Breast epithelium (tissue), 3 donors: ENCODE measurements at regions not wholly inside any gene's neighbourhood (a gene's known extent, or its start where the extent isn't known, plus 50 kb on each side); places are given as distances from the start of the nearest gene placed in this dataset.
"Not testable (repeated sequence)": the region's sequence is repeated elsewhere in the genome, so short reads cannot be mapped to it uniquely, and the experiment has no call there.

Experiments
- CTCF ChIP-seq, 3 donors: fragments of 450-650 bp; IDR thresholded peaks; one replicate each; pipeline ENCODE4 v1.5.1; 2016 to 2017; ENCODE audit warnings: antibody characterized with exemption in 3 of 3, mild to moderate bottlenecking in 3 of 3, moderate library complexity in 3 of 3
- POLR2AphosphoS5 ChIP-seq, 3 donors: sonication (generic); formaldehyde crosslinking; IDR thresholded peaks; one replicate each; pipeline ENCODE4 v1.6.1; 2017; ENCODE audit warnings: antibody characterized with exemption in 3 of 3

GRCh38 chr15:20260650-20261049 is 280.9 kb downstream of the GOLGA6L6 start:
- TF ChIP-seq CTCF, POLR2AphosphoS5 (IDR thresholded peaks at IDR 0.05): not testable (repeated sequence)
